Neural progenitor cell (in vitro differentiated cells): ENCODE measurements at regions not wholly inside any gene's neighbourhood (a gene's known extent, or its start where the extent isn't known, plus 50 kb on each side); places are given as distances from the start of the nearest gene placed in this dataset.

Experiments
- CTCF ChIP-seq: fragments of 200-600 bp; sonication (generic); IDR thresholded peaks from 2 replicates; pipeline ENCODE4 v1.5.1; 2017; ENCODE audit warnings: antibody characterized with exemption, mild to moderate bottlenecking
- EZH2 ChIP-seq: fragments of 200-600 bp; sonication (generic); IDR thresholded peaks from 2 replicates; pipeline ENCODE4 v1.6.1; 2017; ENCODE audit warnings: antibody characterized with exemption, mild to moderate bottlenecking, moderate library complexity

- TF ChIP-seq EZH2 (no peak), CTCF (no peak)
Observed at GRCh38 chr2:216554755-216555154, 56.1 kb downstream of the RPL37A start.
